Keratinocyte (primary cell): ENCODE measurements at regions not wholly inside any gene's neighbourhood (a gene's known extent, or its start where the extent isn't known, plus 50 kb on each side); places are given as distances from the start of the nearest gene placed in this dataset.

ENCODE experiments used
- CTCF ChIP-seq, 3 experiments: IDR thresholded peaks in 1 of 3; conservative IDR thresholded peaks in 1 of 3; optimal IDR thresholded peaks in 1 of 3; 2 replicates in 2 of 3; 3 replicates in 1 of 3; pipeline versions ENCODE3 to v1.5.1; 2011; ENCODE audit warnings: low read length in 3 of 3, mild to moderate bottlenecking in 3 of 3, moderate library complexity in 2 of 3, control low read depth in 1 of 3, inconsistent platforms in 1 of 3; ENCODE audit not compliant: insufficient read depth in 2 of 3; ENCODE audit errors: extremely low read depth in 1 of 3
- EZH2 ChIP-seq: IDR thresholded peaks from one replicate; pipeline ENCODE4 v1.6.1; 2012; ENCODE audit warnings: inconsistent platforms, mild to moderate bottlenecking, low read length, moderate library complexity

GRCh38 chr10:1851762-1852161 is 114.4 kb upstream of the ADARB2 start:
- no peak for TF ChIP-seq CTCF (optimal IDR thresholded peaks at IDR 0.05 in 1 of 3, IDR thresholded peaks at IDR 0.05 in 1 of 3, conservative IDR thresholded peaks at IDR 0.05 in 1 of 3; ENCODE audit: extremely low read depth in 1 of 3, insufficient read depth in 2 of 3, low read length in 3 of 3)
- no peak for TF ChIP-seq EZH2
